ENCODE measurements at regions not wholly inside any gene's neighbourhood (a gene's known extent, or its start where the extent isn't known, plus 50 kb on each side); places are given as distances from the start of the nearest gene placed in this dataset.
A peak's percentile ranks its signal among the peaks of the same experiment; 100 is the strongest.

DNA sequence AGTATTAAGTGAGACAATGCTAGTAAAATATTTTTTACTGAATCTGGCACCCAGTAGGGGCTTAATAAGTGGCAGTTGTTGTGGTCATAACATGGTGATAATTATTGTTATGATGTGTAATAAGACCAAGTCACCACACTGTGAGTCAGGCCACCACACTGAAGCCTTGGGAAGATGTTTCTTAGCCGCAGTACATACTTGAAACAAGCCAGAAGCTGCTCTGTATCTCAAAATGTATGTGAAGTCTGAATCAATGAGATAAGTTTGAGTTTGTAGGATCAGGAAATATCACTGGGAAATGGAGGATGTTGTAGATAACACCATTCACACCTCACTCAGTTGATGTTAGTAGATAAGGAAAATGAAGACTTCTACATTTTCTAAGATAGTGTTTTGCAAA, 51.3 kb upstream of the PTPN3 start:
- DNase-seq, result no peak

DNA sequence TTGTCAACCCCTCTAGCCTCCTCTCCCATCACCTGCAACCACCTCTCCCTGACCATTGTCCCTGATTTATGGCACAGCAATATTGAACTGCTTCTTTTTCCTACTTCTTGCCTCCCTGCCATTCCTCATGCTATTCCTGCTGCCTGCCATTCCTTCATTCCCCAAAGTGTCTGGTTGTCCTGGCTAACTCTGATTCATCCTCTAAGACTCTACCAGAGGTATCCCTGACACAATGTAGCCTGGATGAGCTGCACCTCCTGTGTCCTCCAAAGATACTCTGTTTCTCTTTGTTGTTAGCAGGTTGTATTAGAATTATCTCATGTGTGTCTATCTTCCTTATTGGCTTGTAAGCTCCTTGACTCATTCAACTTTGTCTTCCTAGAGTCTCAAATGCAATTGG, 53.5 kb upstream of the PTPN3 start:
- no peak for DNase-seq

DNA sequence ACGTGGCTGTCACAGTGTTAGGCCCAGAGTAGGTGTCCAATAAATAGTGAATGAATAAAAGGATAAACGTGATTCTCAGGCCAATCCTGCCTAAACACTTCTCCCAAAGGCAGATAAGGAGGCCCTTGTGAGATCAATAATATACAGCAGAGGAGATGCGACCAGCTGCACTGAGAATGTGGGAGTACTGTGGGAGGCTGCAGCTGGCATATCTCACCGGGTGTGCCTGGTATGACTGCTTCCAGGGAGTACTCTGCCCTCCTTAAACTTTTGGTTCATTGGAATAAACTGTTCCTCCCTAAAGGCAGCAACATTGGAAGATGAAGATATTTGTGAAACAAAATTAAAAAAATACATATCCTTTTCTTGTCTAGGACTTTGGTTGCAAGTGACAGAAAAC, 57.1 kb upstream of the PTPN3 start:
- DNase-seq, result no peak

DNA sequence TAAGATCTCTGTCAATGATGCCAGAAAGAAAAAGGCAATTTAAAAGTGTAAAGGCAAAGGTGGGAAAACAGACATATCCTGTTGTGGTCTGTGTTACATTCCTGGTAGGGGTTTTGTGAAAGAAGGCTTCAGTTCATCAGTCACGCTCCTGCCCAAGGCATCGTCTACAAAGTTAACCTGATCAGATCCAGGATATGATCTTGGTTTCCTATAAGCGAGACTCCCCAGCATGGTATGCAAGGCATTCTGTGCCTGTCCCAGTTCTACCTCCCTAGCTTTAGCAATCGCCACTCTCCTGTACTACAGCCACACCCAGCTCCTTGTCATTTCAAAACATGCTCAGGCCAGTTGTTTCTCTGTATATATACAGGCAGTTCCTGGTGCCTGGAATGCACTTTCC, 58.0 kb upstream of the PTPN3 start:
- DNase-seq, result no peak

DNA sequence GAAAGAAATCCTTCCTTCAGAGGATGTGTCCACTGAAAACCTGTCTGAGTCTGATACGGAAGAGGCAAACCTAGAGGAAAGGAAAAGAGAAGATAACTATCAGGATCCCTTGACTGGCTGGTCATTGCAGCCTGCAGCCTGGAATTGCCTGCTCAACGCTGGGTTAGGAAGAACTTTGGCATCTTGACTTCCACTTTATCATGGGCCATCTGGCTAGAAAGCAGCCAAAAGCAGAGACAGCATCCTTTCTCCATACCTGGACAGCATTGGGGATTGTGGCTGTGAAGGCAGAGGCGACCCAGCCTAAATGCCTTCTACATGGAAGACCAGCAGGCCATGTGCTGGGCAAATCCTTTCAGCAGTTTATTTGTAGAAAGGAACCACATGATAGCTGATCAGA, 58.7 kb upstream of the PTPN3 start:
- DNase-seq, result no peak

DNA sequence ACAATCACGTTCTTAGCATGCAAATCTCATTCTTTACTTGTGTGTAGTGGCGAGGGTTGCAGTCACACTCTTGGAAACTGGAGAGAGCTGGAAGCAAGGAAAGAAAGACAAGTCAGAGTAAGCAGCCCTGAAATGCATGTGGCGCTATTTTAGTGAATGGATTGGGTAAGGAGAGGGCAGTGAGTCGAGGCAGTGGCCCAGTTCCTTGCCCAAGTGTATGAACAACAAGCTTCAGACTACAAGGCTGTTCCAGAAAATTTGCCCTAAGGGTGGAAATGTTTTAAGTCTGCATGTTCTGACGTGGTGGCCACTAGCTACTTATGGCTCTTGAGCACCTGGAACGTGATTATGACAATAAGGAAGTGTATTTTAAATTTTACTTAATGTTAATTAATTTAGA, 59.4 kb upstream of the PTPN3 start:
- DNase-seq, result no peak

DNA sequence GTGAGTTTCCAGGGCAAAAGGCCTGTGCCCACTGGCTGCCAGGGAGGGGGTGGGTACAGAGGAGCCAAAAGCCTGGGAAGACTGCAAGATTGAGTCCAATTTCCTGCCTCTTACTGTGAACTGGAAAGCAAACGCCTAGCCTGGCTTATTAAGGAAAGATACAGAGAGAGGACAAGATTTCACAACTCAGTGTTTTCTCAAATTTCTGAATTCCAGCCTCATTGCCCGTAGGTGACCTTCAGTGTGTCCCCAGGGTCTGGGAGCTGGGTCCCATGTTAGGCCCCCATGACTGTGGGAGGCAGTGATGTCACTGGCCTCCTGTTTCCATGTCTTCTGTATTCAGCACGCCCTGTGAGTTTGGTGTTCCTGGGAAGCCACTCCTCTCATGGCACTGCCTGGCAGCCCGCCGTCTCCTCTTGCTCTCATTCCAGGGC, 60.6 kb upstream of the PTPN3 start:
- DNase-seq, result no peak

DNA sequence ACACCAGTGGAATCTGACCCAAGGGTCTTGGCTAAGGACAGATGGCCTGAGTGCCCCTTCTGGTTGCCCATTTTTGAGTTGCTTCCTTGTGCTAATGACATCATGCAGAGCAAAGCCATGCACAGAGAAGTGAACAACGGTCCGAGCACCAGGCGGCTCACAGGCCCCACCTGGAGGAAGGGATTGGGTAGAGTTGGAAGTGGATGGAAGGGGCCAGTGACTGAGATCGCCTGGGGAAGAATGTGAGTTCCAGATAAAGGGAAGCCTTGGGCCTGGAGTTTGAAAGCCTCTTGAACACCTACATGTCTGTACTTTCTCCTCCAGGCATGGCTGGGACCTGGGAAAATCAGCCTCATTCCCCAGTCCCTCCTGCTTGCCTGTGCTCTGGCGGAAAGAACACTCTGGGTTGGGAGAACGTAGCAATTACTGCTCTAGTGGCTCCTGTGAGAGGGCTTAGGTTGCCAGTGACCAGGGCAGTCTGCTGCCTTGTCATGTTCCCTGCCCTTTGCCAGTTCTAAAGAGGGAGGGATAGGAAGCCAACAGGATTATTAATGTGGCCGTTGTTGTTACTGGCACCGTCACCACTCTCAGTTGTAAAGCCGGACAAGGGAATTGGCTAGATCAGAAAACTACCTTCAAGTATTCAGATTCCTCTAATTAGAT, 62.5 kb upstream of the PTPN3 start:
- no peak for DNase-seq

DNA sequence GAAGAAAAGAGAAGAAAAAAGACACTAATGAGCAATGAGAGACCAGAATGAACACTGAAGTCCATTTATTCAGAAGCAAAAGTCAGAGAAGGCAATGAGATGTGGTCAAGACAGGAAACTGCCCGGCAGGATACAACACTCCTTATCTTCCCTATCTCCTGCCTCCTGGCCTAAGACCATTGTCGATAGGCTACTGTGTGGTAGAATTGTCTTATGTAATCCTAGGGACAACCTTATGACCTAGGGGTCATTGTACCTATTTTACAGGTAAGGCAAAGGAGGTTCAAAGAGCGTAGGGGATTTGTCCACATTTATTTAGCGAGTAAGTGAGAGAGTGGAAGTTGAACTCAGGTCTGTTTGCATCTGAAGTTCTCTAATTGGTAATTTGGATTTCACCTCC, 63.0 kb upstream of the PTPN3 start:
- DNase-seq, result no peak

DNA sequence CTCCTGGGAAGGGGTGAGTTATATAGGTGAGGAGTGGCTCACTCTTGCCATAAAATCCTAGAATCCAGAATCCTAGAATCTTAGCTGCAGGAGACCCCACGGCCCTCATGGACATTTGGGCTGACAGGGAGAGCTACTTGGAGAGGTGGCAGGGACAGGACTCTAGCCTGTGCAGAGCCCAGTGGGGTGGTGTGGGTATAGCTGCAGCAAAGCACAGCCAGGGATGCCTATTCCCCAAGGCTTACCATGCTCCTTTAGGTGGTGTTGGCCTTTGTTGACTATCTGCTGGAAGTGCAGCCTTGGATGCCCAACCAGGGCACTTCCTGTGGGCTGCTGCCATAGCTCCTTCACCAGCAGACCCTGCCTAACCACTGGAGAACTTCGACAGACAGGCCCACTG, 70.0 kb upstream of the PTPN3 start:
- DNase-seq, result no peak

DNA sequence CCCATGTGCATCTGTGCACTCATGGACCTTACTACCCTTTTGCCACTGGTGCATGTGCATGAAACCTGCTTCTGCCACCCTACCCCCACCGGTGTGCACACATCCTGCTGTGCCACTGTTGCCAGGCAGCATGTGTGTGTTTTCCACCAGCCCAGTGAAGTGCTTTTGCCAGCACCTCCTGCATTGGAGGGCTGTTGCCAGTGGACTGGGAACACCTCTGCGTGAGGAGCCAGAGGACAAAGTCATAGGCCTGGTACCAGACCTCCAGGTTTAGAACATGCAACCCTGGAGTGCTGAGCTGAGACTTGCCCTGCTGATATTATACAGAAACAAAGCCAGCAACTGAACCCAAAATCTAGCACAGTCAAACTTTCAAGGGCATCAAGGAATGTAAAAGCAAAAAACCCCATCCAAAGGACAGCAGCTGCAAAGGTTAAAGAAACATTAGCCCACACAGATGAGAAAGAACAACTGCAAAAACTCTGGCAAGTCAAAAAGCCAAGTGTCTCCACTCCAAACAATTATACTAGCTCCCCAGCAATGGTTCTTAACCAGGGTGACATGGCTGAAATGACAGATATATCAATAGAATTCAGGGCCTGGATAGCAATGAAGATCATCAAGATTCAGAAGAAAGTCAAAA, 70.6 kb upstream of the PTPN3 start:
- no peak for DNase-seq

DNA sequence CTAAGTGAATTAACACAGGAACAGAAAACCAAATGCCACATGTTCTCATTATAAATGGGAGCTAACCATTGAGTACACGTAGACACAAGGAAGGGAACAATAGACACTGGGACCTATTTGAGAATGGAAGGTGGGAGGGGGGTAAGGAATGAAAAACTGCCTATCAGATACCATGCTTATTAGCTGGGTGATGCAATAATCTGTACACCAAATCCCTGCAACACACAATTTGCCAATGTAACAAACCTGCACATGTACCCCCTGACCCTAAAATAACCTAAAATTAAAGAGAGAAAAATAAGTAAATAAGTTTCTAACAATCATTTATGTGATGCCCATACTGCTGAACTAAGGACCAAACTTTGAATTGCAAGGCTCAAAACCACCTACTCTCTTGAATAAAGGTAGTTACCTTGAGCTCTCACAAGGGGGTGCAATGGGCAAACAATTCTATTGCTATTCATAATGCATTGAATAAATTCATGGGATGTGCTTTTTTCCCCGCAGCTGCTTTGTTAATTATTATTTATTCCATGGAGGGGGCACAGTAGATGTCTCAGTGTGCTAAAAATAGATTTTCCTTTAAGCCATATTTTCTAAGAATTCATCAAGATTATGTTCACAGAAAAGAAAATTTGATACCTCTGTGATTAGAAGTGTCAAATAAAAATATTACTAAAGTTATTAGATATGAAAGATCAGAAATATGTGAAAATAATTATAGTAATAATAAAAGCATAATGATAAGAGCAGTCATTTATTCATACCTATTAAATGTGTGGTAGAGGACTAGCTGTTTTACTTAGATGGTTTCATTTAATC, 76.2 kb upstream of the PTPN3 start:
- peak in 1 of 5 donors; percentile 37 for DNase-seq

DNA sequence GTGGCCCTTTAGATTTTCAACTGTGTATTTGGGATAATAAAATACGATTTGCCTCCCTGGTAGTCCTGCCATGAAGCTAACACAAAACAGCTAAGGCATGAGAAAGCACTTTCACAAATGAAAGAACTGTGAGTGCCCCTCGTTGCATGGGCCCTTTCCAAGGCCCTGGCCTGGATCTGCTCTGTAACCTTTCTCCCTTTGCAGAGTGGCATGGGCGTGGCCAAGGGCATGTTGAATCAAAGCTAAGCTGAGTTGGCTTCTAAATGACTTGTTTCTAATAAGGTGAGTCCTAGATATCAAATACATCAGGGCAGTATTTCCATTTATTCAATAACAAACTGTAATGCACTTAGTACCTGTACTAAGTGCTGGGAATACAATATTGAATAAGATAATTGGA, 78.7 kb upstream of the PTPN3 start:
- no peak for DNase-seq

DNA sequence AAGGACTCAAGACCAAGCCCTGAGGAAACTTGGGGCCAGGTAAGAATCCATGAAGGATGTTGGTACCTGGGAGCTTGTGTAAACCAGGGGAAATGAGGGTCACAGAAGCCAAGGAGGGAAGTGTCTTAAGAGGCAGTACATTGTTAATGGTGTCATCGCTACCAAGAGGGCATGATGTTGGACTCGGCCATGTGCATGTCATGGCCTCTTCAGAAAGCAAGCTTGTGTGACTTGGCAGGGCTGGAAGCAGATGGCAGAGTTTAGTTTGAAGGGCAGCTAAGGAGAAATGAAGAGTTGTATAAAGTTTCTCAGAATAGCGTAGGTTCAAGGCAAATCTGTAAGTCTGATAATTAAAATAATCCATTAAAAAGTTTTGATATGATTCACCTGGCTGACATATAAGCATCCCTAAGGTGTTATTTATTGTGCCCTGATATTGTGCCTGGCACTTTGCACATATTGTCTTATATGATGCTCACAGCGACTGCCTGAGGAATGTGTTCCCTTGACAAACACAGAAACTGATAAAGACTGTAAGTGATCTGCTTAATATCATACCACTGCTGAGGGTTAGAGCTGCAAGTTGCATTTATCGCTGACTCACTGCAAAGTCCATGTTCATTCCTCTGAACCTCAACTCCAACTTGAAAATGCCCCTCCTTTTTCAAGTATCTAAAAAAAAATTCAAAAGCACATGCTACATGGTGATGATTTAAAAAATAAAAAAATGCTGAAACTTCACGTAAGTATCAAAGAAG, 81.3 kb upstream of the PTPN3 start:
- no peak for DNase-seq

DNA sequence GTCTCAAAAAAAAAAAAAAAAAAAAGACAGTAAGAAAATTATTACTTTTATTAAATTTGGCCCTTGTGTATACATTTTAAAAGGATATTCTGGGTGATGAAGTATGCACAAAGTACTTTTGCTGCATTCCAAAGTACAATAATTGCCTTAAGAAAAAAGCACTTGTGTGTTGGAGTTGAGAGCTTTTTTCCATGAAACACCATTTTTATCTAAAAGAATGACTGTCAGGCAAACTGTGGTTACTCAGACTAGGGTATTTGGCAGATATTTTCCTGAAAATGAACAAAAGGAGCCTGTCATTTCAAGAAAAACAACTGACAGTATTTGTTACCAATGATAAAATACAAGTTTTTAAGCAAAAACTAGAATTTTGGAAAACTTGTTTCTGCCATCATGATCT, 84.3 kb upstream of the PTPN3 start:
- DNase-seq, result no peak

DNA sequence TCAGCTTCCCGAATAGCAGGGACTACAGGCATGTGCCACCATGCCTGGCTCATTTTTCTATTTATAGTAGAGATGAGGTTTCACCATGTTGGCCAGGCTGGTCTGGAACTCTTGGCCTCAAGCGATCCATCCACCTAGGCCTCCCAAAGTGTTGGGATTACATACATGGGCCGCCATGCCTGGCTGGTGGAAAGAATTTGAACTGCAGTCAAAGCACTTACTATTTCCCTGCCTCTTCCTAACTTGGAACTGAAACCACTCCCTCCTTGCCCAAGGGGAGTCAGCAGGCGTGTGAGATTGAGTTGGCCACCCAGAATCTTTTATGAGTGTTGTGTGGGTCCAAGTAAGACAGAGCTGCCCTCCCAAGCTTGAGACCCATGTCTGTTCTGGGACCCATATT, 86.1 kb upstream of the PTPN3 start:
- no peak for DNase-seq

DNA sequence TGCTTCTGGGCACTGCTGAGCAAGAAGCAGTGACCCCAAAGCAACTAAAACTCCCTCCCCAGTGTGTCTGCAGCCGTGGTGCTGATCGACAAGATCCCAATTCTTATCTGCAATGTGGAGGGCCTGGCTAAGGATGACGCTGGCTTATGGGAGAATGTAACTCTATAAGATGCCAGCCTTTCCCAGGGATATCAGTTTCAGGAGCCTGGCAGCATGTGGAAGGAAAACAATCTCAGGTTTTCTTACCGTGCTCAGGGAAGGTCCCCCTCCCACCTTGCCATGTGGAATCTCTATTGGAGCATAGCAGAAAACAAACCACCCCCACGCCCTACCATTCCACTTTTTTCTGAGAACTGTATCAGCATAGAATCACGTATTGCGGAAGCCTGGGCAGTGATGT, 87.7 kb upstream of the PTPN3 start:
- DNase-seq, result no peak

DNA sequence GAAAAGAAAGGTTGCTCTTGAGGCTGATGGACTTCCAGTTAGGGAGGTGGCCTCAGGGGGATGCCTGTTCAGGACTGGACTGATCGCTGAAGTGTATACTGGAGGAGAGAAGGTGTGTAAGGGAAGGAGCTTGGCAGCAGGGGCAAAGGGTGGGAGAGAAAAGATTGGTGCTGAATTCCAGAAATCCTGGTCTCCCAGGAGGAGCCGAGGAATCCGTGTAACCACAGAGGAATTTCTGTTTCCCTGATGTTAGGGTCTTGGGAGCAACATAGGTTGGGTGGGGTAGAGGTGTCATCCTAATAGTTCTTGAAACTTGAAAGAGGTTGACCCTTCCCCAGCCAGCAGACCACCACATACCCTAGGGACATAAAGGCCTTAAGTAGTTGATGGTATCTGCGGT, 88.9 kb upstream of the PTPN3 start:
- no peak for DNase-seq

DNA sequence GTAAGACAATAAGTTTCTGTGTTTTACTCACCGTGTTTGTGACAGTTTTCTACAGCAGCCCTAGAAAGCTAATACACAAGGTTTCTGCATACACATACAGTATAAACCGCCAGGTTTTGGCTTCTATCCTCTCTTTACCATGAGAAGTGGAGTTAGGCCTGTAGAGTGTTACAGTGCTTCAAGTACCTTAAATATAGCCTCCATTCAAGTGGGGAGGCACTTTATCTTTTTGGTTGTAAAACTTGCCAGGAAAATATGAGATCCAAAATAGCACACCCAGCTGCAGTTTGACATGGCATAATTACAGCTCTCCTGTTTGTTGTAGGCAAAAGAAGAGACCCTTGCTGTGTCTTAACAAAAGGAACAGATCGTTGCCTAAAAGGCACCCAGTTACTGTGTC, 90.3 kb upstream of the PTPN3 start:
- DNase-seq, result no peak

DNA sequence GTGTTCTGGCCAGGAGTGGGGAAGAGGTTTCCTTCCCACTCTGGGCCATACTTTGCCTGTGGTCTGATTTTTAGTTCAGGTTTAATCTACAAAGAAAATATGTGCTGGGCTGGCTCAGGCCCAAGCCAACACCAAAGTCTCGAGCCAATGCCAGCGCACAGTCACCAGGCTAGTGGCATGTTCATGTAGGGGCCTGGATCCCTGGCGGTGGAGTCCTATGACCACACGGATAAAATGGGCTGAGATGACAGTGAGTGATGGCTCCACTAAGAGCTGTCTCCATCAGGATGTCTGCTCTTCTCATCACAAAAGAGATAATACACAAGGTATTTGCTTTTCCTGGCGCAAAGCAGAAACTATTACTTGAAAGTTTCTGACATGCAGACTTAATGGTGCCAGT, 92.9 kb upstream of the PTPN3 start:
- no peak for DNase-seq

DNA sequence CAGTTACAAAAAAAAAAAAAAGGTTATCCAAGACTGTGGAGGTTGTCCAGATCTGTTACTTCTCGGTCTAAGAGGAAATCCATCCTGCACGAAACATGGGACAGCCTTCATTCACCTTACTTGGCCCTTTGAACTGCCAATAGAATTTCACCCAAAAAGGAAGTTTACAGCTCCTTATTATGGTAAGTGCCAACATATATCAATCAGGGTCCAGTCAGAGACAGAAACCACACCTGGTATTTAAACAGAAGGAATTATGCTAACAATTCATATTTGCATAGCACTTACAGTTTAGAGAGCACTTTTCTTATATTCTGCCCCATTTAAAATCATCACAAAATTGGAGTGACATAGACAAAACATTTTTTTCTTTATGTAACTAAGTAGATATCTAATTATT, 93.6 kb upstream of the PTPN3 start:
- no peak for DNase-seq

DNA sequence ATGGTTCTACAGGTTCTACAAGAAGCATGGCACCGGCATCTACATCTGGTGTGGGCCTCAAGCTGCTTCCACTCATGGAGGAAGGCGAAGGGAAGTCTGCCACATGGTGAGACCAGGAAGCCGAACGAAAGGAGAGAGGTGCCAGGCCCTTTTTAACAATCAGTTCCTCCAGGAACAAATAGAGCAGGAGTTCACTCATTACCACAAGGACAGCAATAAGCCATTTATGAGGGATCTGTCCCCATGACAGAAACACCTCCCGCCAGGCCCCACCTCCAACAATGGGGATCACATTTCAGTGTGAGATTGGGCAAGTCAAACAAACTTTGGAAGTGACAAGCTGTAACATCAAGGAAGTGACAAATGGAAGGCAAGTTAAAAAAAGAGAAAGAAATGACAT, 95.5 kb upstream of the PTPN3 start:
- DNase-seq, result no peak

DNA sequence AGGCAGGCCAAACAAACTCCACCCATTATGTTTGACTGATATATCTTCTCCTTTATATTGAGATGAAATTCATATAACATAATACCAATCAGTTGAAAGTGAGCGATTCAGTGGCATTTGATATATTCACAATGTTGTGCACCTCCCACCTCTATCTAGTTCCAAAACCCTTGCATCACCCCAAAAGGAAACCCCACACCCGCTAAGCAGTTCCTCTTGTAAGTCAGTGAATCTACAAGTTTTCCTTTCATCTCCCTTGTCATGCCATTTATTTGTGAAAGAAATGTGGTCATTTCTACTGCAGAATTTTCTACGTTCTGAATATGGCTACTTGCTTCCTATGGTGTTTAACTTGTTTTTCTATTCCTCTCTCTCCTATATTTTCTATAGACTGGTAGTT, 99.4 kb upstream of the PTPN3 start:
- no peak for DNase-seq

DNA sequence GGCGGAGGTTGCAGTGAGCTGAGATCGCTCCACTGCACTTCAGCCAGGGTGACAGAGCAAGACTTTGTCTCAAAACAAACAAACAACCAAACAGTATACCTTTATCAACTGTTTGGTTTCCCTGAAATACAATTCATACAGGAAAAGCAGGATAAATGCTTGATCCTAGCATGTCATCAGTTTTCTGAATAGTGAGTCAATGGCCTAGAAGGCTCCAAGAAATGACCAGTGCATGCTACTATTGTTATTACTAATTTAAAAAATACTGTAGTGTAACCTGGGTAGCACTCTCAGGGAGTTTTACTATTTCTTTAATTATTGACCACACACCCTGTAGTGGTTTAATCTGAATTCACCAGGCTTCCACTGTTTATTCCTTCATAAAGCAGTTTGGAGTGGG, 101.0 kb upstream of the PTPN3 start:
- no peak for DNase-seq

Data from T-helper 1 cell (primary cell).